ENCODE measurements at regions not wholly inside any gene's neighbourhood (a gene's known extent, or its start where the extent isn't known, plus 50 kb on each side); places are given as distances from the start of the nearest gene placed in this dataset.
"Not testable (repeated sequence)": the region's sequence is repeated elsewhere in the genome, so short reads cannot be mapped to it uniquely, and the experiment has no call there.

- DNase-seq (ENCODE audit: low spot score), result no peak
Measured at GRCh38 chr15:58361273-58361759, 70.5 kb upstream of the LIPC start.

- DNase-seq (ENCODE audit: low spot score), result no peak
Measured at GRCh38 chr15:58362262-58362922, 69.4 kb upstream of the LIPC start.

GRCh38 chr15:58363118-58363517 lies 68.7 kb upstream of the LIPC start:
- not testable (repeated sequence) for DNase-seq (ENCODE audit: low spot score)

- not testable (repeated sequence) for DNase-seq (ENCODE audit: low spot score)
Measured at GRCh38 chr15:58363673-58364072, 68.1 kb upstream of the LIPC start.

- not testable (repeated sequence) for DNase-seq (ENCODE audit: low spot score)
Measured at GRCh38 chr15:58365098-58365497, 66.7 kb upstream of the LIPC start.

- no peak for DNase-seq (ENCODE audit: low spot score)
Measured at GRCh38 chr15:58369261-58369701, 62.5 kb upstream of the LIPC start.

GRCh38 chr15:58369956-58370355 lies 61.8 kb upstream of the LIPC start:
- no peak for DNase-seq (ENCODE audit: low spot score)

- no peak for DNase-seq (ENCODE audit: low spot score)
Measured at GRCh38 chr15:58374147-58374546, 57.6 kb upstream of the LIPC start.

- no peak for DNase-seq (ENCODE audit: low spot score)
Measured at GRCh38 chr15:58377193-58377592, 54.6 kb upstream of the LIPC start.

GRCh38 chr15:58378241-58379085 lies 53.3 kb upstream of the LIPC start:
- peak; percentile 26 for DNase-seq (ENCODE audit: low spot score)

- not testable (repeated sequence) for DNase-seq (ENCODE audit: low spot score)
Measured at GRCh38 chr15:58379454-58379853, 52.3 kb upstream of the LIPC start.

GRCh38 chr15:58380280-58380945 lies 51.4 kb upstream of the LIPC start:
- DNase-seq (ENCODE audit: low spot score), result no peak

- no peak for DNase-seq (ENCODE audit: low spot score)
Measured at GRCh38 chr15:58381697-58382096, 50.1 kb upstream of the LIPC start.

Measured in RKO (cell line).